ENCODE measurements at regions not wholly inside any gene's neighbourhood (a gene's known extent, or its start where the extent isn't known, plus 50 kb on each side); places are given as distances from the start of the nearest gene placed in this dataset.
"Not testable (repeated sequence)": the region's sequence is repeated elsewhere in the genome, so short reads cannot be mapped to it uniquely, and the experiment has no call there.

- peak; percentile 79 for DNase-seq
These were observed 115.0 kb upstream of the VEPH1 start for GRCh38 chr3:157618075-157618760.

GRCh38 chr3:157614896-157615295 is 111.7 kb upstream of the VEPH1 start:
- no peak for DNase-seq

- no peak for DNase-seq
These were observed 108.4 kb upstream of the VEPH1 start for GRCh38 chr3:157611536-157612076.

- DNase-seq = no peak
These were observed 107.8 kb upstream of the VEPH1 start for GRCh38 chr3:157610876-157611535.

- no peak for DNase-seq
These were observed 104.7 kb upstream of the VEPH1 start for GRCh38 chr3:157607826-157608405.

GRCh38 chr3:157606852-157607197 is 103.6 kb upstream of the VEPH1 start:
- no peak for DNase-seq

- DNase-seq = peak; percentile 78
These were observed 103.0 kb upstream of the VEPH1 start for GRCh38 chr3:157606011-157606851.

GRCh38 chr3:157605356-157605755 is 102.1 kb upstream of the VEPH1 start:
- no peak for DNase-seq

GRCh38 chr3:157602424-157602823 is 99.2 kb upstream of the VEPH1 start:
- DNase-seq = no peak

- no peak for DNase-seq
These were observed 92.0 kb upstream of the VEPH1 start for GRCh38 chr3:157595259-157595658.

GRCh38 chr3:157594413-157594812 is 91.2 kb upstream of the VEPH1 start:
- DNase-seq = no peak

- no peak for DNase-seq
These were observed 89.6 kb upstream of the VEPH1 start for GRCh38 chr3:157592769-157593168.

- DNase-seq = no peak
These were observed 87.1 kb upstream of the VEPH1 start for GRCh38 chr3:157590273-157590672.

- DNase-seq = no peak
These were observed 86.0 kb upstream of the VEPH1 start for GRCh38 chr3:157589211-157589610.

- no peak for DNase-seq
These were observed 85.3 kb upstream of the VEPH1 start for GRCh38 chr3:157588386-157589060.

GRCh38 chr3:157586293-157586692 is 83.1 kb upstream of the VEPH1 start:
- DNase-seq = no peak

GRCh38 chr3:157585386-157585785 is 82.2 kb upstream of the VEPH1 start:
- DNase-seq = no peak

- DNase-seq = no peak
These were observed 79.4 kb upstream of the VEPH1 start for GRCh38 chr3:157582637-157582973.

- DNase-seq = not testable (repeated sequence)
These were observed 78.9 kb upstream of the VEPH1 start for GRCh38 chr3:157581956-157582636.

GRCh38 chr3:157581371-157581770 is 78.2 kb upstream of the VEPH1 start:
- DNase-seq = peak; percentile 45

- DNase-seq = no peak
These were observed 75.0 kb upstream of the VEPH1 start for GRCh38 chr3:157578181-157578580.

GRCh38 chr3:157574531-157574930 is 71.3 kb upstream of the VEPH1 start:
- DNase-seq = no peak

Measured in EL (cell line).